ENCODE measurements at regions not wholly inside any gene's neighbourhood (a gene's known extent, or its start where the extent isn't known, plus 50 kb on each side); places are given as distances from the start of the nearest gene placed in this dataset.

GRCh38 chr3:104145164-104145563, 1221.5 kb upstream of the ALCAM start:
- no peak for DNase-seq (ENCODE audit: low read depth in 1 of 2, low spot score in 2 of 2)
- H3K4me1 ChIP-seq (replicated peaks in 1 of 4; ENCODE audit: control insufficient read depth in 3 of 4, insufficient read depth in 4 of 4, low read length in 3 of 4) = no peaks in the 10 kb centered on the region
- H3K79me1 ChIP-seq (ENCODE audit: low read depth, low read length) = no peaks in the 10 kb centered on the region
- H3K23me2 ChIP-seq (ENCODE audit: low read depth, low read length) = no peaks in the 10 kb centered on the region
- no peaks in the 10 kb centered on the region for H3K79me2 ChIP-seq (ENCODE audit: control insufficient read depth in 1 of 2, insufficient read depth in 2 of 2, low read length in 2 of 2)
- no peak overlapping the region for H2AK5ac ChIP-seq (ENCODE audit: low read depth, low read length)
- no peaks in the 10 kb centered on the region for H3K27me3 ChIP-seq (replicated peaks in 1 of 4; ENCODE audit: control insufficient read depth in 3 of 4, extremely low read depth in 1 of 4, insufficient read depth in 3 of 4, low read length in 3 of 4)
- H3K9ac ChIP-seq (replicated peaks in 1 of 4; ENCODE audit: extremely low read depth in 1 of 4, low read depth in 3 of 4, low read length in 3 of 4) = no peak overlapping the region
- H2BK5ac ChIP-seq (ENCODE audit: low read depth, low read length) = no peak overlapping the region
- H4K8ac ChIP-seq (ENCODE audit: extremely low read depth, insufficient read depth, low read length) = no peak overlapping the region
- no peak overlapping the region for H3K4me3 ChIP-seq (ENCODE audit: extremely low read depth in 1 of 4, insufficient read depth in 2 of 4, low read depth in 3 of 4, low read length in 4 of 4)
- no peak overlapping the region for H2BK12ac ChIP-seq (ENCODE audit: low read depth, low read length)
- H2BK120ac ChIP-seq (replicated peaks; ENCODE audit: low read depth, low read length) = no peak overlapping the region
- no peak overlapping the region for H3K56ac ChIP-seq (replicated peaks; ENCODE audit: insufficient read length, low read depth, low read length)
- H3K4me2 ChIP-seq (ENCODE audit: insufficient read depth in 1 of 2, low read depth in 2 of 2, low read length in 2 of 2) = no peak overlapping the region
- no peak overlapping the region for H4K5ac ChIP-seq (ENCODE audit: insufficient read length, low read depth, low read length)
- H2AFZ ChIP-seq (ENCODE audit: low read length) = no peak overlapping the region
- POLR2A ChIA-PET (ENCODE audit: partially characterized antibody) = no interaction called here
- CTCF ChIA-PET (ENCODE audit: partially characterized antibody) = no interaction called here
- TF ChIP-seq CHD2 (IDR thresholded peaks at IDR 0.05; ENCODE audit: low read length) (no peak), KDM4A (IDR thresholded peaks at IDR 0.05; ENCODE audit: low read depth, low read length, severe bottlenecking) (no peak), JUND (IDR thresholded peaks at IDR 0.05; ENCODE audit: low read length) (no peak), SP2 (IDR thresholded peaks at IDR 0.05; ENCODE audit: low read length) (no peak), RXRA (IDR thresholded peaks at IDR 0.05; ENCODE audit: insufficient read depth, low read depth, low read length) (no peak), KDM1A (IDR thresholded peaks at IDR 0.05; ENCODE audit: borderline replicate concordance, low read length) (no peak), CEBPB (IDR thresholded peaks at IDR 0.05; ENCODE audit: low read depth, low read length) (no peak), NANOG (IDR thresholded peaks at IDR 0.05; ENCODE audit: insufficient read depth, low read depth, low read length, poor library complexity, severe bottlenecking) (no peak), EP300 (IDR thresholded peaks at IDR 0.05; ENCODE audit: borderline replicate concordance in 1 of 2, low read depth in 2 of 2, low read length in 2 of 2) (no peak), SIRT6 (IDR thresholded peaks at IDR 0.05; ENCODE audit: low read length) (no peak), RNF2 (IDR thresholded peaks at IDR 0.05; ENCODE audit: borderline replicate concordance, low read depth, low read length, missing control alignments, poor library complexity, severe bottlenecking) (no peak), CHD1 (IDR thresholded peaks at IDR 0.05; ENCODE audit: low read depth, low read length) (no peak)
- no peak for FAIRE-seq
- H3K27ac ChIP-seq (ENCODE audit: low read depth, low read length) = no peak overlapping the region
- H2BK15ac ChIP-seq (ENCODE audit: low read length) = no peak overlapping the region
- H3K23ac ChIP-seq (ENCODE audit: insufficient read length) = no peak overlapping the region
- no peak overlapping the region for H4K91ac ChIP-seq (replicated peaks; ENCODE audit: insufficient read length, low read length)
- H3K36me3 ChIP-seq (ENCODE audit: control insufficient read depth in 2 of 4, insufficient read depth in 4 of 4, low read length in 3 of 4) = no peaks in the 10 kb centered on the region
- no peak overlapping the region for H3K14ac ChIP-seq (ENCODE audit: insufficient read length)
- no peaks in the 10 kb centered on the region for H3K9me3 ChIP-seq (ENCODE audit: insufficient read depth in 2 of 2, low read depth in 1 of 2, low read length in 1 of 2)
- H4K20me1 ChIP-seq (replicated peaks in 1 of 2; ENCODE audit: control insufficient read depth in 1 of 2, insufficient read depth in 2 of 2, low read length in 2 of 2) = no peaks in the 10 kb centered on the region
- H3K18ac ChIP-seq (ENCODE audit: extremely low read depth, low read length) = no peak overlapping the region
- no peak overlapping the region for H3K4ac ChIP-seq (replicated peaks; ENCODE audit: insufficient read length, low read depth, low read length)
- H2BK20ac ChIP-seq (ENCODE audit: low read length) = no peak overlapping the region
